Karpas-422 (cell line): ENCODE measurements at regions not wholly inside any gene's neighbourhood (a gene's known extent, or its start where the extent isn't known, plus 50 kb on each side); places are given as distances from the start of the nearest gene placed in this dataset.

ENCODE experiments used
- DNase-seq: peaks from one replicate; pipeline ENCODE4 v3.0.0-alpha.2; 2015
- H2AFZ ChIP-seq: fragments of 200-600 bp; sonication (generic); 2 replicates; pipeline ENCODE4 v1.6.1; 2014; ENCODE audit warnings: antibody characterized with exemption, low read length, mixed read lengths
- H3K27ac ChIP-seq: fragments of 200-600 bp; sonication (generic); 2 replicates; pipeline ENCODE4 v1.5.1; 2014; ENCODE audit warnings: mild to moderate bottlenecking, low read length, moderate library complexity
- H3K27me3 ChIP-seq: fragments of 200-600 bp; sonication (generic); 2 replicates; pipeline ENCODE4 v1.6.1; 2014; ENCODE audit warnings: low read length, mixed read lengths
- H3K36me3 ChIP-seq: fragments of 200-600 bp; sonication (generic); 2 replicates; pipeline ENCODE4 v1.6.1; 2014; ENCODE audit warnings: low read length, mixed read lengths; ENCODE audit not compliant: insufficient read depth
- H3K4me1 ChIP-seq: fragments of 200-600 bp; sonication (generic); 2 replicates; pipeline ENCODE4 v1.6.1; 2014; ENCODE audit warnings: mild to moderate bottlenecking, low read length, mixed read lengths
- H3K4me2 ChIP-seq: fragments of 200-600 bp; sonication (generic); 2 replicates; pipeline ENCODE4 v1.6.1; 2014; ENCODE audit warnings: low read length, low read depth, mild to moderate bottlenecking; ENCODE audit not compliant: poor library complexity, severe bottlenecking
- H3K4me3 ChIP-seq: fragments of 200-600 bp; sonication (generic); 2 replicates; pipeline ENCODE4 v1.5.1; 2014; ENCODE audit warnings: mild to moderate bottlenecking, antibody characterized with exemption, low read length, mixed read lengths
- H3K79me2 ChIP-seq: fragments of 200-600 bp; sonication (generic); 2 replicates; pipeline ENCODE4 v1.6.1; 2014; ENCODE audit warnings: mild to moderate bottlenecking, low read length, mixed read lengths
- H3K9ac ChIP-seq: fragments of 200-600 bp; sonication (generic); 2 replicates; pipeline ENCODE4 v1.6.0; 2014; ENCODE audit warnings: low read length
- H3K9me2 ChIP-seq: fragments of 200-600 bp; sonication (generic), shearing (Covaris generic); replicated peaks from 2 replicates; pipeline ENCODE4 v1.6.0; 2014; ENCODE audit warnings: mild to moderate bottlenecking, low read length, moderate library complexity; ENCODE audit not compliant: insufficient read depth
- H3K9me3 ChIP-seq: fragments of 300-700, 200-600 bp; sonication (generic); 2 replicates; pipeline ENCODE4 v1.6.1; 2014; ENCODE audit warnings: low read length, mixed read lengths
- H4K20me1 ChIP-seq: fragments of 200-600 bp; sonication (generic); 2 replicates; pipeline ENCODE4 v1.6.1; 2014; ENCODE audit warnings: mild to moderate bottlenecking, antibody characterized with exemption, low read length, low read depth; ENCODE audit not compliant: insufficient read depth

DNA sequence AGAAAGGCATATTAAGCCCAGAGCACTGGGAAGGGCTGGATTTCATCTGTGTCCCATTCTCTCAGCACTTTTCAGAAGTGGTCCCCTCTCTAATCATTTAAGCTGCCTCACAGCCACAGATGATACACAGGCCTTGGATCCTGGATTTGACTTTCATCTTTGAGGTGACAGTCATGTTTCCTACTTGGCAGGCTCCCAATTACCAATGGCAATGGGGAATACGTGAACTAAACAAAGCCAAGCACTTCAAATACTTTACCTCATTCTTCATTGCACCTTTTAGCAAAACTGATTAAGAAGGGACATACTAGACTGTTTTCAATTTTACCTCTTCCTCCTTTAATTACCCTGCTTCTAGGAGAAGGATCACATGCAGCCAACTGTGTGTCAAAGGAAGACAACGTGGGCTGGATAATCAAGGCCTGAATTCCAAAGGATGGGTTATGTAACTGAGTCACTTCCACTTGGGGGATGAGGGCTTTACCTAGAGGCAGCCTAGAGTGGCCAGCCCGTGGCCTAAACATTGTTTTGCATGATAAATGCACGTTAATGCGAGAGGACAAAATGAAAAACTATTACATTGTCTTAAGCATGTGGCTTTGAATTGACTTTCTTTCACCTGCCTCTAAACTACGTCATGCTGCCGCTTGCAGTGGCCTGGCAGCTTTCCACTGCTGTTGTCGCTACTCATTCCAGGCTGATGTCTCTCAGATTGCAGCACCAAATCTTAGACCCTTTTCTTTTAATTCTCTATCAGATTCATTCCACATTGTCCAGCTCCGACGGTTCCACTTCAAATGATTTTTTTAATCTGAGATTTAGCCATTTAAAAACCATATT, 95.0 kb downstream of the KCTD12 start:
- no peak overlapping the region for H2AFZ ChIP-seq
- H3K4me3 ChIP-seq, result no peak overlapping the region
- no peaks in the 10 kb centered on the region for H3K4me1 ChIP-seq
- H3K27ac ChIP-seq, result no peak overlapping the region
- no peak overlapping the region for H3K9ac ChIP-seq
- H3K79me2 ChIP-seq, result no peaks in the 10 kb centered on the region
- H3K27me3 ChIP-seq, result no peaks in the 10 kb centered on the region
- no peak overlapping the region for H3K4me2 ChIP-seq
- H3K9me2 ChIP-seq, result no peaks in the 10 kb centered on the region
- DNase-seq, result no peak
- no peaks in the 10 kb centered on the region for H3K36me3 ChIP-seq
- H3K9me3 ChIP-seq, result no peaks in the 10 kb centered on the region
- no peaks in the 10 kb centered on the region for H4K20me1 ChIP-seq

DNA sequence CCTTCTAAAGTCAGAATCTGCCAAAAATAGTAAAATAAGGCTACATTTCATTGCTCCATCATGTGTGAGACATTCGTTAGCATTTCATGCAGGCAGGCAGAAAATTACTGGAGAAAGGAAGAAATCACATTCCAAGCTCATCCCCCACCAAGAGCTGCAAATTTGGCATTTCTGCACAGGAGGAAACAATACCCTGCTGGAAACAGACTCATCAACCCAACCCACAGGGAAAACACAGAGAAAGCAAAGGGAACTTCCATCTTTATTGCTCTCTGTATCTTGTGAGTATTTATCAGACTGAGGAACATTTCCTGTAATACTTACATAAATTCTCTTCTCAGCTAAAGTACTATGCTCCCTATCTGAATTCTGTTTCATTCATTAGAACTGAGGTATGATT, 95.7 kb downstream of the KCTD12 start:
- H3K9ac ChIP-seq, result no peak overlapping the region
- no peak overlapping the region for H3K4me3 ChIP-seq
- no peaks in the 10 kb centered on the region for H3K36me3 ChIP-seq
- H3K4me2 ChIP-seq, result no peak overlapping the region
- H2AFZ ChIP-seq, result no peak overlapping the region
- no peaks in the 10 kb centered on the region for H3K27me3 ChIP-seq
- H3K79me2 ChIP-seq, result no peaks in the 10 kb centered on the region
- no peak for DNase-seq
- H4K20me1 ChIP-seq, result no peaks in the 10 kb centered on the region
- H3K9me2 ChIP-seq, result no peaks in the 10 kb centered on the region
- H3K27ac ChIP-seq, result no peak overlapping the region
- no peaks in the 10 kb centered on the region for H3K9me3 ChIP-seq
- H3K4me1 ChIP-seq, result no peaks in the 10 kb centered on the region

DNA sequence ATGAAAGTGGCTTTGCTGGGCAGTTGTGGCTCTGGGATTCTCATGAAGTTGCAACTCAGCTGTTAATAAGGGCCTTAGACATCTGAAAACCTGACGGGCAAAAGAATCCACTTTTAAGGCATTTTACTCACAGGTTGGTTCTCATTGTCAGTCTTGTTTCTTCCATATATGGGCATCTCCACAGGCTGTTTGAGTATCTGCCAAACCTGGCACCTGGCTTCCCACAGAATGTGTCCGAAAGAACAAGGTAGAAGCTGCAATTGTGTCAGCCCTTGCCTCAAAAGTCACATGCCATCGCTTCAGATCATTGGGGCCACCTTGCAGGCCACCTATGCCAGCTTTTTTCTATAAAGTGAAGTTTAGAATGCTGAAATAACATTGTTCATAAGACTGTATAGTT, 102.4 kb downstream of the KCTD12 start:
- Histone ChIP-seq H3K9me2 (no peaks in the 10 kb centered on the region), H3K9me3 (no peaks in the 10 kb centered on the region), H3K27ac (no peak overlapping the region), H3K9ac (no peak overlapping the region), H3K36me3 (no peaks in the 10 kb centered on the region), H3K4me1 (no peaks in the 10 kb centered on the region), H4K20me1 (no peaks in the 10 kb centered on the region), H2AFZ (no peak overlapping the region), H3K4me3 (no peak overlapping the region), H3K4me2 (no peak overlapping the region), H3K27me3 (no peaks in the 10 kb centered on the region), H3K79me2 (no peaks in the 10 kb centered on the region)
- no peak for DNase-seq

DNA sequence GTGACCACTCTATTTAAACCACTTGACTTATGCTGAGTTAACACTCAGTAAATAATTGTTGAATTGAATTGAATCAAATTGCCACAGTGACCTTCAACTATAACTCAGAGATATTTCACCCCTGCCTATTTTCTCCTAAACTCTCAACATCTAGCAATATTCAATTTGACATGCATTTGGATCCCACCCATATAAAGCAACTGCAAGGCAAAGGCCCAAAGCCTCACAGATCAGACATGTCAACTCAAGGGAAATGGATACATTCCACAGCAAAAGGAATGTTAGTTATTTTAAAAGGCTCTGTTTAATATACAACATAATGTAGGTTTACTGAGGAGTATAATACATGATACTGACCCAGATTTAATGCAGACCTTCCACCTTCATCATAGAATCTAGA, 107.4 kb downstream of the KCTD12 start:
- Histone ChIP-seq H3K4me3 (no peak overlapping the region), H3K9ac (no peak overlapping the region), H3K79me2 (no peaks in the 10 kb centered on the region), H3K9me2 (no peaks in the 10 kb centered on the region), H3K36me3 (no peaks in the 10 kb centered on the region), H4K20me1 (no peaks in the 10 kb centered on the region), H3K27me3 (no peaks in the 10 kb centered on the region), H2AFZ (no peak overlapping the region), H3K4me2 (no peak overlapping the region), H3K27ac (no peak overlapping the region), H3K4me1 (no peaks in the 10 kb centered on the region), H3K9me3 (no peaks in the 10 kb centered on the region)
- DNase-seq, result no peak

DNA sequence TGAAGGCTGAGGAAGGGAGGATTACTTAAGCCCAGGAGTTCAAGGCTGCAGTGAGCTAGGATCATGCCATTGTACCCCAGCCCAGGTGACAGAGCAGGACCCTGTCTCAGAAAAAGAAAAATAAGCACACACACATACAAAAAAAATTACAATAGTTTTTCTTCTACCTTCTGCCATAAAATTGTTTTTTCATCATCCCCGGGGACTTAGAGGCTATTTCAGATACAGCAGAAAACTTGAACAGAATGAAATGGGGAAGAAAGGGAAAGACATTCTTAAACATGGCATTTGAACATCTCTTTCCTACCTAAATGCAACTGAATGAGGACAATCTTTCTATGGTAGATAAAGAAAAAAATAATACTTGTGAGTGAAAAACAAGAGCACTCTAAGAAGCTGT, 109.1 kb downstream of the KCTD12 start:
- no peak for DNase-seq
- H3K9me3 ChIP-seq, result no peaks in the 10 kb centered on the region
- H3K9ac ChIP-seq, result no peak overlapping the region
- no peak overlapping the region for H3K4me3 ChIP-seq
- no peaks in the 10 kb centered on the region for H3K27me3 ChIP-seq
- no peaks in the 10 kb centered on the region for H3K36me3 ChIP-seq
- no peaks in the 10 kb centered on the region for H3K9me2 ChIP-seq
- no peaks in the 10 kb centered on the region for H3K79me2 ChIP-seq
- no peaks in the 10 kb centered on the region for H4K20me1 ChIP-seq
- no peak overlapping the region for H3K27ac ChIP-seq
- H3K4me2 ChIP-seq, result no peak overlapping the region
- no peak overlapping the region for H2AFZ ChIP-seq
- H3K4me1 ChIP-seq, result no peaks in the 10 kb centered on the region

DNA sequence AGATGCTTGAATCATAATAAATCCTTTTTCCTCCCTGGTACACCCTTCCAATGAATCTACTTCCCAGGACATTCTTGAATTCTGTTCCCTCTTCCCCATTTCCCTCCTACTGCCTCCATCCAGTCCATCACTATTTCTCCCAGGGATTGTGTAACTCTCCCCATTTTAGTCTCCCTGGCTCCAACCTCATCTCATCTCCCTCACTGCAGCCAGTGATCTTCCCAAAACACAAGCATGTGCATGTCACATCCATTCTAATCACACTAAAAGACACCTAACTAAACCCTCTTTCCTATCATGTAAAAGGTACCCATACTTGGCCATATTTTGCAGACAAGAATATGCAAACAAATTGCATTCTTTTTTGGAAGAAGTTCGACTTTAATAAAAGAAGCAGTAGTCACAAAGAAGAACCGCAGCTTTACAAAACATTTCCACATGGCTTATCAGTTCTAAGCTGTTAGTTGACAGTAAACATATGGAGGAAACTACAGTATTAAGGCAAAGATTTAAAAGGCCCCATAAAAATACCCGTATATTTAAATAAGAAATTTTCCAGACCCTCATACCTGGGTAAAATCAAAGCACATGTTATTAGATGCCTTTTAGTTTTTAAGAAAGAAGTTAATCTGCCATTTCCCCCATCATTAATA, 111.0 kb downstream of the KCTD12 start:
- H3K4me2 ChIP-seq, result no peak overlapping the region
- DNase-seq, result no peak
- no peaks in the 10 kb centered on the region for H3K27me3 ChIP-seq
- H3K27ac ChIP-seq, result no peak overlapping the region
- no peaks in the 10 kb centered on the region for H3K9me3 ChIP-seq
- no peak overlapping the region for H3K4me3 ChIP-seq
- H3K9me2 ChIP-seq, result no peaks in the 10 kb centered on the region
- H2AFZ ChIP-seq, result no peak overlapping the region
- no peaks in the 10 kb centered on the region for H4K20me1 ChIP-seq
- H3K4me1 ChIP-seq, result no peaks in the 10 kb centered on the region
- H3K36me3 ChIP-seq, result no peaks in the 10 kb centered on the region
- no peaks in the 10 kb centered on the region for H3K79me2 ChIP-seq
- H3K9ac ChIP-seq, result no peak overlapping the region

DNA sequence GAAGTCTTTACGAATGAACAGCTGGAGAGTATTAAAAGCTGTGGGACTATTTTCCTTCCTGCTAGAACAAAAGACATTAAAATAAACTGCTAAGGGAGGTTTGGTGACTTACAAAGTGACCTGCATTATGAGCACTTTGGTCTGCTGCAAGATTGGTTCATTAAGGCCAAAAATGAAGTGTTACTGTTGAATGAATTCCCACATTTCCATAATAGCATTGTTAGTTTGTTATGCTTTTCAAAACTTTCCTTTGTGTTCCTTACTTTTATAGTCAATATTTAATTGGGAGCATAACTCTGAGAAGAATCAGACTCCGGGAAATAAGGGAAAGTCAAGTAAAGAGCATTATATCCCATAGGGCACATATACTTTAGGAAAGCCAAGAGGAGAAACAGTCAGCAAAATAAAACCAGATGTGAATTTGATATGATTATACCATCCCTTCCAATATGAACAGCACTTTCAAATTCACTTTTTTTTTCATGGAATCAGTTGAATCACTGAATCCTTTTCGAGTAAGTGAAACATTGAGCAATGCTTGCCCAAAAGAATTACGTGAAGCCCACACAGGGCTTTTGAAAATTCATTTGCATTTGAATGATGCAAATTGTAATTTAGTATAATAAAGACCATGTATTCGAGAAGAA, 112.6 kb downstream of the KCTD12 start:
- no peak for DNase-seq
- Histone ChIP-seq H3K27me3 (peaks cover 3% of the 10 kb centered on the region; the same call in 1 of the 2 replicates), H3K9ac (no peak overlapping the region), H3K9me3 (no peaks in the 10 kb centered on the region), H3K79me2 (no peaks in the 10 kb centered on the region), H3K9me2 (no peaks in the 10 kb centered on the region), H2AFZ (no peak overlapping the region), H3K36me3 (no peaks in the 10 kb centered on the region), H3K4me1 (0 out of 2 replicates have a peak, but pooled peaks cover 3% of the 10 kb centered on the region), H3K4me2 (no peak overlapping the region), H3K4me3 (no peak overlapping the region), H4K20me1 (no peaks in the 10 kb centered on the region), H3K27ac (no peak overlapping the region)

DNA sequence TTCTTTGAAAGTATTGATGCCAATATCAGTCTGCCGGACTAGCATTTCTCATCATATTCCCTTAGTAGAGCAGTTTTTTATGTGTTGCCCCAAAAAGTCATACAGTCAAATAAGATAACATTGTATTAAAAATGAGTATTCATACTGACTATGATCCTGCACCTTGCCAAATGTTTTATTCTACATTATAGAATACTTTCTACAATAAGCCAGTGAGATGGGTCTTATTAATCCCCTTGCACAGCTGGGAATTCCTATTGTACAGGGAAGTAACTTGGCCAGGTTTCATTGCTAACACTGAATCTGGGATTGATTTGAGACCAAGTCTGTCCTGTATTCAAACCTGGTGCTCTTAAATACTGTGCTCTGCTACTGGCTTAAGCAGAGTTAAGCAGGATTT, 114.0 kb downstream of the KCTD12 start:
- Histone ChIP-seq H3K4me1 (0 out of 2 replicates have a peak, but pooled peaks cover 3% of the 10 kb centered on the region), H3K36me3 (no peaks in the 10 kb centered on the region)

More for the DNA sequence above, 114.0 kb downstream of the KCTD12 start:
- H3K9me3 ChIP-seq, result no peaks in the 10 kb centered on the region
- H3K4me3 ChIP-seq, result no peak overlapping the region
- no peak overlapping the region for H3K4me2 ChIP-seq
- H3K27me3 ChIP-seq, result peaks cover 3% of the 10 kb centered on the region; the same call in 1 of the 2 replicates
- no peak overlapping the region for H2AFZ ChIP-seq
- no peaks in the 10 kb centered on the region for H3K9me2 ChIP-seq
- no peak overlapping the region for H3K9ac ChIP-seq
- H3K79me2 ChIP-seq, result no peaks in the 10 kb centered on the region
- no peak overlapping the region for H3K27ac ChIP-seq
- no peaks in the 10 kb centered on the region for H4K20me1 ChIP-seq
- DNase-seq, result no peak
